Mesenchymal stem cell (in vitro differentiated cells and primary cell): ENCODE measurements at regions not wholly inside any gene's neighbourhood (a gene's known extent, or its start where the extent isn't known, plus 50 kb on each side); places are given as distances from the start of the nearest gene placed in this dataset.
A peak's percentile ranks its signal among the peaks of the same experiment; 100 is the strongest.

Experiments
- DNase-seq: peaks from one replicate; pipeline ENCODE4 v3.0.0-alpha.2; 2013
- H2AFZ ChIP-seq: one replicate; pipeline ENCODE4 v1.6.1; 2013; ENCODE audit warnings: low read depth, mild to moderate bottlenecking, control low read depth, inconsistent platforms, low read length, moderate library complexity
- H2AK5ac ChIP-seq: 2 replicates; pipeline ENCODE4 v1.6.1; 2013; ENCODE audit warnings: low read length, moderate library complexity, mild to moderate bottlenecking, inconsistent platforms; ENCODE audit not compliant: severe bottlenecking
- H2BK120ac ChIP-seq: one replicate; pipeline ENCODE4 v1.6.1; 2013; ENCODE audit warnings: low read depth, mild to moderate bottlenecking, inconsistent platforms, low read length, moderate library complexity
- H2BK12ac ChIP-seq, 2 experiments: one replicate each; pipeline ENCODE4 v1.6.1; 2013; ENCODE audit warnings: inconsistent platforms in 2 of 2, low read length in 2 of 2, mild to moderate bottlenecking in 2 of 2, moderate library complexity in 2 of 2, control low read depth in 1 of 2
- H2BK15ac ChIP-seq: one replicate; pipeline ENCODE4 v1.6.1; 2013; ENCODE audit warnings: mild to moderate bottlenecking, low read depth, inconsistent platforms; ENCODE audit not compliant: poor library complexity, severe bottlenecking
- H2BK5ac ChIP-seq: 2 replicates; pipeline ENCODE4 v1.6.1; 2013; ENCODE audit warnings: low read depth, mild to moderate bottlenecking, low read length, control low read depth, inconsistent platforms; ENCODE audit not compliant: poor library complexity, severe bottlenecking
- H3K14ac ChIP-seq, 2 experiments: one replicate each; pipeline ENCODE4 v1.6.1; 2013; ENCODE audit warnings: inconsistent platforms in 2 of 2, low read length in 2 of 2, control low read depth in 1 of 2, mild to moderate bottlenecking in 1 of 2, moderate library complexity in 1 of 2
- H3K18ac ChIP-seq, 2 experiments: one replicate each; pipeline ENCODE4 v1.6.1; 2013; ENCODE audit warnings: inconsistent platforms in 2 of 2, low read length in 2 of 2, control low read depth in 1 of 2, low read depth in 1 of 2, mild to moderate bottlenecking in 1 of 2
- H3K23ac ChIP-seq, 2 experiments: one replicate each; pipeline ENCODE4 v1.6.1; 2013; ENCODE audit warnings: inconsistent platforms in 2 of 2, low read length in 2 of 2, mild to moderate bottlenecking in 2 of 2, moderate library complexity in 2 of 2, control low read depth in 1 of 2
- H3K27ac ChIP-seq: 2 replicates; pipeline ENCODE4 v1.5.1; 2013; ENCODE audit warnings: mild to moderate bottlenecking, moderate library complexity, low read length, control low read depth, inconsistent platforms; ENCODE audit not compliant: poor library complexity, severe bottlenecking
- H3K27me3 ChIP-seq, 2 experiments: 2 replicates each; pipeline versions ENCODE4 v1.6.1 to v1.7.0; 2013; ENCODE audit warnings: low read length in 2 of 2, mild to moderate bottlenecking in 2 of 2, moderate library complexity in 2 of 2, control low read depth in 1 of 2, inconsistent platforms in 1 of 2; ENCODE audit not compliant: control insufficient read depth in 1 of 2, insufficient read depth in 1 of 2
- H3K36me3 ChIP-seq, 2 experiments: 2 replicates each; pipeline versions ENCODE4 v1.6.1 to v1.7.0; 2013; ENCODE audit warnings: low read length in 2 of 2, control low read depth in 1 of 2, inconsistent platforms in 1 of 2, low read depth in 1 of 2, mild to moderate bottlenecking in 1 of 2; ENCODE audit not compliant: insufficient read depth in 2 of 2, control insufficient read depth in 1 of 2
- H3K4ac ChIP-seq, 2 experiments: one replicate each; pipeline ENCODE4 v1.6.1; 2013; ENCODE audit warnings: inconsistent platforms in 2 of 2, low read length in 2 of 2, mild to moderate bottlenecking in 2 of 2, moderate library complexity in 2 of 2, control low read depth in 1 of 2, low read depth in 1 of 2
- H3K4me1 ChIP-seq: 2 replicates; pipeline ENCODE4 v1.6.1; 2013; ENCODE audit warnings: low read depth, low read length, control low read depth; ENCODE audit not compliant: control insufficient read depth, insufficient read depth
- H3K4me2 ChIP-seq: 2 replicates; pipeline ENCODE4 v1.6.1; 2013; ENCODE audit warnings: low read length, mild to moderate bottlenecking, inconsistent platforms; ENCODE audit not compliant: poor library complexity, severe bottlenecking
- H3K4me3 ChIP-seq, 2 experiments: 2 replicates each; pipeline versions ENCODE4 v1.5.1 to v1.7.0; 2013; ENCODE audit warnings: low read length in 2 of 2, mild to moderate bottlenecking in 2 of 2, control low read depth in 1 of 2, low read depth in 1 of 2; ENCODE audit not compliant: insufficient read depth in 1 of 2
- H3K79me1 ChIP-seq: replicated peaks from 2 replicates; pipeline ENCODE4 v1.6.1; 2013; ENCODE audit warnings: mild to moderate bottlenecking, control low read depth, low read length, inconsistent platforms; ENCODE audit not compliant: poor library complexity, severe bottlenecking
- H3K9ac ChIP-seq: 2 replicates; pipeline ENCODE4 v1.7.0; 2013; ENCODE audit warnings: mild to moderate bottlenecking, low read length, moderate library complexity
- H3K9me3 ChIP-seq: 2 replicates; pipeline ENCODE4 v1.7.0; 2013; ENCODE audit warnings: mild to moderate bottlenecking, low read length; ENCODE audit not compliant: control insufficient read depth
- H4K8ac ChIP-seq: one replicate; pipeline ENCODE4 v1.6.1; 2013; ENCODE audit warnings: inconsistent platforms, mild to moderate bottlenecking, low read length, moderate library complexity
- H4K91ac ChIP-seq: one replicate; pipeline ENCODE4 v1.6.1; 2013; ENCODE audit warnings: mild to moderate bottlenecking, low read length, inconsistent platforms
- WGBS: methylation state at CpG from one replicate; pipeline ENCODE4 v1.1.7; 2013; ENCODE audit warnings: mixed read lengths; 5-methylcytosine and 5-hydroxymethylcytosine counted together

GRCh38 chr16:51048544-51048943 lies 102.5 kb downstream of the SALL1 start:
- Histone ChIP-seq H2AK5ac (no peak overlapping the region), H3K36me3 (no peaks in the 10 kb centered on the region), H2AFZ (no peak overlapping the region), H3K14ac (no peak overlapping the region), H3K4me3 (no peak overlapping the region), H3K79me1 (no peaks in the 10 kb centered on the region), H2BK12ac (no peak overlapping the region), H2BK5ac (no peak overlapping the region), H3K9ac (no peak overlapping the region), H4K91ac (no peak overlapping the region), H3K4ac (no peak overlapping the region), H3K27me3 (peaks cover 0 to 3% of the 10 kb centered on the region in 2 experiments), H3K4me2 (no peak overlapping the region), H3K9me3 (no peaks in the 10 kb centered on the region), H3K27ac (peak overlapping the region; percentile 37), H2BK15ac (no peak overlapping the region), H3K23ac (no peak overlapping the region), H3K4me1 (peaks cover 22% of the 10 kb centered on the region), H4K8ac (no peak overlapping the region), H3K18ac (no peak overlapping the region), H2BK120ac (no peak overlapping the region)
- DNase-seq: no peak
- 54% methylated on average over 3 of the region's 3 CpGs for WGBS

- no peak overlapping the region for H2BK12ac ChIP-seq
- peaks cover 6 to 15% of the 10 kb centered on the region in 2 experiments for H3K27me3 ChIP-seq
- H3K9ac ChIP-seq: no peak overlapping the region
- H3K27ac ChIP-seq: no peak overlapping the region
- no peak overlapping the region for H3K4ac ChIP-seq
- no peak overlapping the region for H4K8ac ChIP-seq
- H2AFZ ChIP-seq: no peak overlapping the region
- H2AK5ac ChIP-seq: no peak overlapping the region
- no peaks in the 10 kb centered on the region for H3K36me3 ChIP-seq
- no peaks in the 10 kb centered on the region for H3K9me3 ChIP-seq
- no peak overlapping the region for H2BK15ac ChIP-seq
- no peaks in the 10 kb centered on the region for H3K79me1 ChIP-seq
- WGBS: 62% methylated on average over 5 of the region's 5 CpGs
- no peak overlapping the region for H3K18ac ChIP-seq
- H3K4me1 ChIP-seq: peaks cover 22% of the 10 kb centered on the region
- no peak overlapping the region for H2BK120ac ChIP-seq
- H3K4me3 ChIP-seq: no peak overlapping the region
- H2BK5ac ChIP-seq: no peak overlapping the region
- no peak overlapping the region for H3K14ac ChIP-seq
- no peak overlapping the region for H3K4me2 ChIP-seq
- H4K91ac ChIP-seq: no peak overlapping the region
- DNase-seq: no peak
- no peak overlapping the region for H3K23ac ChIP-seq
Measured at GRCh38 chr16:51045794-51046193, 105.3 kb downstream of the SALL1 start.

- Histone ChIP-seq H3K27ac (no peak overlapping the region), H3K79me1 (no peaks in the 10 kb centered on the region), H2AK5ac (no peak overlapping the region), H4K8ac (no peak overlapping the region), H3K27me3 (peaks cover 8 to 15% of the 10 kb centered on the region in 2 experiments), H3K9ac (no peak overlapping the region), H3K14ac (no peak overlapping the region), H2BK12ac (no peak overlapping the region), H4K91ac (no peak overlapping the region), H3K4me2 (no peak overlapping the region), H2BK15ac (no peak overlapping the region), H2BK5ac (no peak overlapping the region), H3K18ac (no peak overlapping the region), H3K36me3 (no peaks in the 10 kb centered on the region), H3K9me3 (no peaks in the 10 kb centered on the region), H3K4me1 (peaks cover 19% of the 10 kb centered on the region), H2BK120ac (no peak overlapping the region), H3K4ac (no peak overlapping the region), H2AFZ (no peak overlapping the region), H3K4me3 (no peak overlapping the region), H3K23ac (no peak overlapping the region)
- whole genome bisulfite sequencing: 83% methylated on average over 3 of the region's 3 CpGs
- no peak for DNase-seq
Measured at GRCh38 chr16:51045186-51045585, 105.9 kb downstream of the SALL1 start.

- Histone ChIP-seq H2BK15ac (no peak overlapping the region), H3K23ac (no peak overlapping the region), H2BK5ac (no peak overlapping the region), H3K14ac (no peak overlapping the region), H3K27ac (no peak overlapping the region), H3K4ac (no peak overlapping the region), H3K4me3 (no peak overlapping the region), H2BK12ac (no peak overlapping the region), H4K8ac (no peak overlapping the region), H3K18ac (no peak overlapping the region), H3K4me2 (no peak overlapping the region), H3K27me3 (peaks cover 8 to 20% of the 10 kb centered on the region in 2 experiments), H3K9ac (no peak overlapping the region), H2AK5ac (no peak overlapping the region), H2AFZ (no peak overlapping the region), H3K36me3 (no peaks in the 10 kb centered on the region), H3K4me1 (peaks cover 4% of the 10 kb centered on the region), H3K79me1 (no peaks in the 10 kb centered on the region), H2BK120ac (no peak overlapping the region), H4K91ac (no peak overlapping the region), H3K9me3 (no peaks in the 10 kb centered on the region)
- no peak for DNase-seq
- 90% methylated on average over 6 of the region's 6 CpGs for WGBS
Measured at GRCh38 chr16:51041546-51041945, 109.5 kb downstream of the SALL1 start.
